HT-29 (cell line): ENCODE measurements at regions not wholly inside any gene's neighbourhood (a gene's known extent, or its start where the extent isn't known, plus 50 kb on each side); places are given as distances from the start of the nearest gene placed in this dataset.

ENCODE experiments used
- DNase-seq: peaks from one replicate; pipeline ENCODE4 v3.0.0-alpha.2; 2015; ENCODE audit warnings: low spot score

DNA sequence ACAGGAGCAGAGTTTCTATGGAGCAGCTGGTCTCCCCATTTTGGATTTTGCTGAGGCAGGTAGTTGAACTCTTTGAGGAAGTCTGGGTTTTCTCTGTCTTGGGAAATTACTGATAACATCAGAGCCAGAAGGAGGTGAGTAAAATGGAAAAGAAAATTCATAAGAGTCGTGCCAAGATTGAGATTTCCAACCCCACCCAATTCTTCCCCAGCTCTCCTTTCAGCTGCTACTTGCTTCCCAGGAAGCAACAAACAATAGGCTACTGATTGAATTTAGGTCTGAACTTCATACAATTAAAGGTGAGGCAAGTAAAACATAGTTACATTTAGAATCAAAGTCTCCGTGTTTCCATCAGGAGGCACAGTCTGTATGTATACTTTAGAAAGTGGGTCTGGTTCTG lies 54.6 kb upstream of the EOLA2 start:
- DNase-seq, result no peak

DNA sequence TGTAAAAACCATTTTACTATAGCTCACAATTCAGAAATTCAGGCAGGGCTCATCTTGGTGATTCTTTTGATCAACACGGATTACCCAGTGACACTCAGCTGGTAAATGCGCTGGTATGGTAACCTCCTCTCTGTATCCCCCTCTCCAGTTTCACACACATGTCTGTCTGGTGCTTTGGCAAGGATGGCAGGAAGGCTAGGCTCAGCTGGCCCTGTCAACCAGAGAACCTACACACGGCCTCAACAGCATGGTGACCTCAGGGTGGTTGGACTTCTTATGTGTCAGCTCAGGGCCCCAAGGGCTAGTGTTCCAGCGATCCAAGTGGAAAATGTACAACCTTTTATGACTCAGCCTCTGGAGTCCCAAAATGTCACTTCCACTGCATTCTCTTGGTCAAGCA lies 55.7 kb upstream of the EOLA2 start:
- DNase-seq, result no peak

DNA sequence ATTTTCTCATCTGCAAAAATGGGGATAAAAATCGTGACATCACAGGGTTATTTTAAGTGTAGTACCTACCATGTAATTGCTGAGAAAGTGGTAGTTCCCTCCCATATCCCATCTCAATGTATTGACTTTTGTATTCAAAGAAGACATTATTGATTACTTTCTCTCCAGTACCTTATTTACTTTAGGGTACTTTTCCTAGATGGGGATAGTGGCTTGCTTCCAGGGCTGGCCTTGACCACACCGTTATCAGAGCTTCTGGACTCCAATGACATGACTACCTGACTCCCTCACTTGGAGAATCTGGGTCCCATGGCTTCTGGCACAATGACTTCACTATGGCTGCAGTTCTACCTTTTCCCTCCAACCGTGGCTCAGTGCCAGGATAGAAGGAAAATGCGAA lies 58.2 kb upstream of the EOLA2 start:
- DNase-seq, result no peak

- DNase-seq, result no peak
These were observed 66.7 kb upstream of the EOLA2 start for GRCh38 chrX:150005027-150005426.

DNA sequence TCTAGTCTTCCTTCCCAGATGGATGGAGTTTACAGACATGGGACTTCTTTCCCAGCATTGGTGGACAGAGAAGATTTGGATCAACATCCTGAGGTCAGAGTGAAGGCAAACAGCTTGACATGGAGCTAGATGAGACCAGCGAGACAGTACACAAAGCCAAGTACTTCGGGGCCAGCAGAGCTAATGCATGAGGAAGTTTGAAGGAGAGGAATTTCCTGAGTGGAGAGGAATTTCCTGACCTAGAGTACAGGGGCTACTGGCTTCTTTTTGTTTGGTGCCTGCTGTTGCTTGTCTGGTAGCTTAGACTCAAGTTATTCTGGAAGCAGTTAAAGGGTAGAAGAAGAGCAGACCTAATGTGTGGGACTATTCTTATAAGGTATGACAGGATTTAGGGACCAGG lies 69.1 kb upstream of the EOLA2 start:
- no peak for DNase-seq

GRCh38 chrX:150012647-150013381 lies 74.5 kb upstream of the EOLA2 start:
- DNase-seq, result no peak

DNA sequence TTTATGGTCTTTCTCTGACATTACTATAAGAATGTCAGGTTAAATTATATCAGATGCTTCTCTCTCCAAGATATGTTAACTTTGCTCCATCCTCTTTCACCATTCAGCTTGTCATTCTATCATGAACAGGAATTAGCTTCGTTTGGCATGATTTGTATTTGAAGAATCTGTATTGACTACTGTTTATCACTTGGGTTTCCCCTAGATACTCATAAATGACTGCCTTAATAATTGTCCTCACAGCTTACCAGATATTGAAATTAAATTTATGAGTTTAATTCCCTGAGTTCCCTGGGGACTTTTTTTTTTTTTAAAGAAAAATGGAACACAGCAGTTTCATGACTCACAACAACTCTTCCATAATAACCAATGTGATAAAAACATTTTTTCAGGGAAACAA lies 76.2 kb upstream of the EOLA2 start:
- DNase-seq, result no peak

- no peak for DNase-seq
These were observed 79.6 kb upstream of the EOLA2 start for GRCh38 chrX:150017868-150018267.

- DNase-seq, result no peak
These were observed 80.7 kb upstream of the EOLA2 start for GRCh38 chrX:150018931-150019361.

DNA sequence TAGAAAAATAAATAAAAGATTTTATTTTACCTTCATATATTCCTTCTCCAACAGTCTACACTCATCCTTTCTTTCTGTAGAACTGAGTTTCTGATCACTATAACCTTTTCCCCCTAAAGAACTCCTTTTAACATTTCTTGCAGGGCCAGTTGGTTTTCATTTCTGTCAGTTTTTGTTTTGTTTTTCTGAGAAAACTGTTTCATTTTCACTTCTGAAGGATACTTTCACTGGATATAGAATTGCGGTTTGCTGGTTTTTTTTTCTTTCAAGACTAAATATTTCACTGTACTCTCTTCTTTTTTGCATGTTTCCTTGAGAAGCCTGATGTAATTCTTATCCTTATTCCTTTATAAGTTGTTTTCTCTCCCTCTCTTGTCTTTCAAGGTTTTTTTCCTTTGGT lies 90.4 kb upstream of the EOLA2 start:
- no peak for DNase-seq

GRCh38 chrX:150032742-150033141 lies 94.5 kb upstream of the EOLA2 start:
- peak; percentile 90 for DNase-seq

DNA sequence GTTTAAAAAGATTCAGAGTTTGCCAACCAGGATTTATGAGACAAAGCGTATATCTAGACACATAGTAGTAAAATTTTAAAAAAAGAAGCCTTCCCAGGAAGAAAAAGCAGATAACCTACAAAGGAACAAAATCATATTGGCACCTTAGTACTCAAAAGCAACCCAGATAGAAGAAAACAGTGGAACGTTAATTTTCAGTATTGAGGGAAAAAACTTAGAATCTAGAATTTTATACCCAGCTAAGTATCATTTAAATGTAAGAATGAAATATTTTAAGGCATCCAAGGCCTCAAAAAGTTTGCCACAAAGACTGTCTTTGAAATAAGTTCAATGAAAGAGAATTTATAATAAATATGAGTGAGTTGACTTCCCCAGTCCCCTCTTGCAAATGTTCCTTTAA lies 96.5 kb upstream of the EOLA2 start:
- DNase-seq, result no peak

DNA sequence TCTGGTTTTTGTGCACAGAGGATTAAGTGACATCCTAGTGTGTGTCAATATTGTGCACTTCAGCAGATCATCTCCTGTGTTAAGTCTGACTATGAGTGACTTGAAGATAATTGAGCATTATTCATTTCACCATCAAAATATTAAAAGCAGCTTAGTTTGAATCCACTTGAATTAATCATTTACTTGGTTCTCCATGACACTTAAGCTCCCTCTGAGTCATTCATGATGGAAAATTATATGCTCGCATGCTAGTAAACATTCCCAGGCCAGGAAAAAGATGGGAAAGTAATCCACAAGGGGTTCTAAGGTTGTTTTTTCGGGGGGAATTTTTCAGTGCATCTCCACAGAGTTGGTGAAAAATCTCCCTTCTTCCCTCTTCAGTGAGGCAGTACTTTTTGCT lies 97.2 kb upstream of the EOLA2 start:
- peak; percentile 59 for DNase-seq

GRCh38 chrX:150036181-150036580 lies 97.9 kb upstream of the EOLA2 start:
- DNase-seq, result peak; percentile 85

DNA sequence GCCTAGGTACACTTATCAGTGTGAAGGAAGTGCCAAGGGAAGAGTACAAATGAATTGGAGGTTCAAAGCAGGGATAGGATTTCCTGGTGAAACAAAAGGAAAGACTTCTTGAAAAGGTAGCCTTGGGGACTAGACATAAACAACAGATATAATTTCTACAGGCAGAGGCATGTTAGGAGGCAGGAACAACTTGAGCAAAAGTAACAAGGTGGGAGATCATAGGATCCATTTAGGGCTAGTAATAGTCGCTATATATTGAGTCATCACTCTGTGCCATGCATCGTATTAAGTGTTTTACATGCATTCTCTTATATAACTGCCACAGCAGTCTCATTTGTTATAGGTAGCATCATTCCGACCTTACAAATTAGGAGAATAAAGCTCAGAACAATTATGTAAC lies 98.3 kb upstream of the EOLA2 start:
- DNase-seq, result no peak

- peak; percentile 32 for DNase-seq
These were observed 98.8 kb upstream of the EOLA2 start for GRCh38 chrX:150037041-150037440.

DNA sequence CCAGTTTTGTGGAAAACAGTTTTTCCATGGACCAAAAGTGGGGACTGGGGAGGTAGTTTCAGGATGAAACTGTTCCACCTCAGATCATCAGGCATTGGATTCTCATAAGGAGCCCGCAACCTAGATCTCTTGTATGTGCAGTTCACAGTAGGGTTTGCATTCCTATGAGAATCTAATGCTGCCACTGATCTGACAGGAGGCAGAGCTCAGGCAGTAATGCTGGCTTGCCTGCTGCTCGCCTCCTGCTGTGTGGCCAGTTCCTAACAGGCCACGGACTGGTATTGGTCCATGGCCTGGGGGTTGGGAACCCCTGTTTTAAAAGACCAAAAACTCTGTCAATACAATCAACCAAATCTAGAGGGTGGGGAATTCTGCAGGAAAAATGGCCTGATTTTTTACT lies 100.0 kb upstream of the EOLA2 start:
- no peak for DNase-seq

- DNase-seq, result no peak
These were observed 100.8 kb upstream of the EOLA2 start for GRCh38 chrX:150038986-150039599.

- DNase-seq, result no peak
These were observed 102.9 kb upstream of the EOLA2 start for GRCh38 chrX:150041208-150041607.

- no peak for DNase-seq
These were observed 106.3 kb upstream of the EOLA2 start for GRCh38 chrX:150044556-150044955.

GRCh38 chrX:150047818-150048217 lies 109.5 kb upstream of the EOLA2 start:
- DNase-seq, result no peak

DNA sequence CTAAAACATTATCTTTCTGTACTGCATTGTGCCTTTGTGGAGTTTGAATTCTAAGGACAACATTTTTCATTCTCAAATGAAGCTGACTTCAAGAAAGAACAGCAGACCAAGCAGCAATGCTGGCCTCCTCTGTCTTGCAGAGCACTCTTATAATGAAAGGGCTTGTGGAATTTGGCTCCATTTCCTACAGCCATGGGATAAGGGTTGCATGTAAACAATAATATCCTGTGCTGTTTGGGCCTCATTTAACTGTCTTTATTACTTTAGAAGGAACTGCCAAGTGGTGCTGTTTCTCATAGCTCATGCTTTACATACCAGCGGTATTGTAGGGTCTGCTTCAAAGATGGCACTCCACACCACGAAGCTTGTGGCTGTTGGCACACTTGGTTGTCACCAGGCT lies 111.4 kb upstream of the EOLA2 start:
- DNase-seq, result no peak

DNA sequence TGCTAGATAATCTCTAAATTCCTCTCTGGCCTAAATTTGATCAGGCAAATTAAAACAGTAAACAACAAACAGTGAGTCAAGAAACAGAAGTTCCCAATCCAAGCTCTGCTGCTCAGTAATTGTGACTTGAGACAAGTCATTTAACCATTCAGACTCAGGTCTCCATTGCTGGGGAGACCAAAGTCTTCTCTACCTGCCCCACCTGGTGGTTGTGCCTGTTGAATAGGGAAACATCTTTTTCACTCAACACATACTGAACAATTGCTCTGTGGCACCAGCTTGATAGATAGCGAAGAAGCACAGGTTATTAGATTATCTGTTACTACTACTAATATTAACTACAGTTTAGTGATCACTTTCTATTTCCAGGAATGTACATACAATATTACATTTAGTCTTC lies 112.1 kb upstream of the EOLA2 start:
- DNase-seq, result peak; percentile 74

- DNase-seq, result no peak
These were observed 112.8 kb upstream of the EOLA2 start for GRCh38 chrX:150051096-150051495.
